ENCODE measurements at regions not wholly inside any gene's neighbourhood (a gene's known extent, or its start where the extent isn't known, plus 50 kb on each side); places are given as distances from the start of the nearest gene placed in this dataset.

DNA sequence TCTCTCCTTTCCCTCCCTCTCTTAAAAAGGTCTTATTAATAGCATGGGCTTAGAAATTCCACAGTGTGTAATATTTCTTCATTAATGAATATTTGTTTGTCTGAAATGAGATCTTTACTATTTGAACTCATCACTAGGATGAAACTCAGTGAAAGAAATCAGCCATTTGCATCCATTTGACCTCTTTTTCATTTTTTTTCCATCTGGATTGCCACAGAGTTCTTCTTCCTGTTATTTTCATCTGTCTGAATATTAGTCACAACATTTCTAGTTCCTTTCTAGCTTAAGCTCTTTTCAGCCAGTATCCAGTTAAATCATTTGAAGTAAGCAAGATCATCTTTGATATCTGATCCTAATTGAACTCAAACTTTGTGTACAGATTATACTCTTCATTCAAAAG, 69.2 kb upstream of the PLS3 start:
- DNase-seq (ENCODE audit: low spot score) = no peak

DNA sequence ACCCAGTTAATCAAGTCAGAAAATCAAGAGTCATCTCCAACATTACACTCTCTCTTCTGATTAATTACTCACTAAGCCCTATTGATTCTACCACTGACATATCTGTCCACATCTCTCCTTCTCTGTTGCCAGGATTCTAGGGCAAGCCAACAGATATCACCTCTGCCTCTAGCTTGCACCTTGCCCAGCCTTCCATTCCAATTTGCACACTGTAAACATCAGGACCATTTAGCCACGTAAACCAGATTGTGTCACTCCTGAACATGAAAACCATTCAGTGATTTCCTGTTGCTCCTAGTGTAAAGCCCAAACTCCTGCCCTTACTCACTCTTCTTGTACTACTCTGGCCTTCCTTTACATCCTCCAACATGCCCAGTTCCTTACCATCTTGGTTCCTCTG, 68.0 kb upstream of the PLS3 start:
- no peak for DNase-seq (ENCODE audit: low spot score)

DNA sequence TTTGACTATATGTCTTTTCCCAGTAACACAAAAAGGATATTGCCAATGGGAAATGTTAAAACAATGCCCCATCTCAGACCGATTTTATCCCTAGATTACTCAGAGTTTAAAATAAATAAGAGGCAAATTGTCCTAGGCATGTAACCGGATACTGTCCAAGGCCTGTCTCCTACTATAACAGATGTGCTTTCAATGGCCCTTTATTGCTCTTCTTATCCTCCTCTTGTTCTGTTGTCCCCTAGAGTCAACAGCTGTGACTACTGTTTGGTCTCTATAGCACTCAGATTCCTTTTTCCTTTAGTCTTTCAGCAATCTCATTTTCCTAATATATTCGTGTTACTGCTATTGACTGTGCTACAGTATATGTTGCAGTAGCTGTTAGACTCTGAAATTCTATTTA, 66.8 kb upstream of the PLS3 start:
- DNase-seq (ENCODE audit: low spot score) = no peak

- DNase-seq (ENCODE audit: low spot score) = no peak
These were observed 61.7 kb upstream of the PLS3 start for GRCh38 chrX:115499112-115499805.

DNA sequence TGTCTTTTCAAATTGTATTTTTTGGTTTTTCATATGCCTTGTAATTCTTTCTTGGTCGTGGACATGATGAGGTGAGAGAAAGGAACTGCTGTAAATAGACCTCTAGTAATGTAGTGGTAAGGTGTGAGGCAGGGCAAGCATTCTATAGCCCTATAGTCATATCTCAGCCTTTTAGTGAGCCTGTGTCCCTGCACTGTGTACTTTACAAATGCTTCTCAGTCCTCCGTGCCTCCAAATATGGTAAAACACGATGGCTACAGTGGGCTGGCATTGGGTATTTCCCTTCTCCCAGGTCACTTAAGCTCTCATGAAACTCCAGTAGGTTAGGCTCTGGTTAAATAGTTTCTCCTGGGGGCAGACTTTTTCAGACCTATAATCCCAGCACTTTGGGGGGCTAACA, 57.9 kb upstream of the PLS3 start:
- no peak for DNase-seq (ENCODE audit: low spot score)

- no peak for DNase-seq (ENCODE audit: low spot score)
These were observed 56.8 kb upstream of the PLS3 start for GRCh38 chrX:115504167-115504566.

Data from H4 (cell line).